ENCODE measurements at regions not wholly inside any gene's neighbourhood (a gene's known extent, or its start where the extent isn't known, plus 50 kb on each side); places are given as distances from the start of the nearest gene placed in this dataset.

GRCh38 chr13:100796463-100796862 is 121.9 kb upstream of the TMTC4 start:
- DNase-seq (ENCODE audit: low spot score) = no peak
- Histone ChIP-seq H3K27me3 (no peaks in the 10 kb centered on the region), H3K9me3 (ENCODE audit: low read depth) (no peaks in the 10 kb centered on the region), H3K4me3 (no peak overlapping the region), H2AFZ (no peak overlapping the region), H3K4me1 (ENCODE audit: insufficient read depth) (no peaks in the 10 kb centered on the region), H3K79me2 (no peaks in the 10 kb centered on the region), H4K20me1 (ENCODE audit: insufficient read depth, poor library complexity, severe bottlenecking) (no peaks in the 10 kb centered on the region), H3K27ac (no peak overlapping the region), H3K9me2 (replicated peaks; ENCODE audit: insufficient read depth) (no peaks in the 10 kb centered on the region), H3K4me2 (no peak overlapping the region), H3K36me3 (replicated peaks; ENCODE audit: insufficient read depth, low read depth) (no peaks in the 10 kb centered on the region)
- 67% methylated on average over 2 of the region's 2 CpGs for WGBS (ENCODE audit: low lambda C conversion rate, missing lambda C conversion rate)
- no peak for TF ChIP-seq EZH2phosphoT487 (IDR thresholded peaks at IDR 0.05; ENCODE audit: low read depth, severe bottlenecking, unreplicated experiment)
- no peak for TF ChIP-seq CTCF (IDR thresholded peaks at IDR 0.05; ENCODE audit: poor library complexity)
- no peak for TF ChIP-seq EZH2 (IDR thresholded peaks at IDR 0.05; ENCODE audit: borderline replicate concordance)

DNA sequence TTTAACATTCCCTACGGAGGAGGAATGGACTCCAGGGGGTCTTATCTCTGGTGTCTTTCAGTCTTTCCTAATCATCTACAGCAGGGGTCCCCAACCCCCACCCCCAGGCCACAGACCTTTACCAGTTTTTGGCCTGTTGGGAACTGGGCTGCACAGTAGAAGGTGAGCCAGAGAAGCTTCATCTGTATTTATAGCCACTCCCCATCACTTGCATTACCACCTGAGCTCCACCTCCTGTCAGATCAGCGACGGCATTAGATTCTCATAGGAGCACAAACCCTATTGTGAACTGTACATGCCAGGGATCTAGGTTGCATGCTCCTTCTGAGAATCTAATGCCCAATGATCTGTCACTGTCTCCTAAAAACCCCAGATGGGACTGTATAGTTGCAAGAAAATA is 120.0 kb upstream of the TMTC4 start:
- 91% methylated on average over 3 of the region's 3 CpGs for WGBS (ENCODE audit: low lambda C conversion rate, missing lambda C conversion rate)
- Histone ChIP-seq H3K4me1 (ENCODE audit: insufficient read depth) (no peaks in the 10 kb centered on the region), H2AFZ (no peak overlapping the region), H3K27me3 (no peaks in the 10 kb centered on the region), H3K9me2 (replicated peaks; ENCODE audit: insufficient read depth) (no peaks in the 10 kb centered on the region), H3K4me2 (no peak overlapping the region), H3K9me3 (ENCODE audit: low read depth) (no peaks in the 10 kb centered on the region), H3K36me3 (replicated peaks; ENCODE audit: insufficient read depth, low read depth) (no peaks in the 10 kb centered on the region), H3K27ac (no peak overlapping the region), H3K79me2 (no peaks in the 10 kb centered on the region), H4K20me1 (ENCODE audit: insufficient read depth, poor library complexity, severe bottlenecking) (no peaks in the 10 kb centered on the region), H3K4me3 (no peak overlapping the region)
- TF ChIP-seq EZH2 (IDR thresholded peaks at IDR 0.05; ENCODE audit: borderline replicate concordance) = no peak
- no peak for TF ChIP-seq CTCF (IDR thresholded peaks at IDR 0.05; ENCODE audit: poor library complexity)
- no peak for TF ChIP-seq EZH2phosphoT487 (IDR thresholded peaks at IDR 0.05; ENCODE audit: low read depth, severe bottlenecking, unreplicated experiment)
- DNase-seq (ENCODE audit: low spot score) = no peak

DNA sequence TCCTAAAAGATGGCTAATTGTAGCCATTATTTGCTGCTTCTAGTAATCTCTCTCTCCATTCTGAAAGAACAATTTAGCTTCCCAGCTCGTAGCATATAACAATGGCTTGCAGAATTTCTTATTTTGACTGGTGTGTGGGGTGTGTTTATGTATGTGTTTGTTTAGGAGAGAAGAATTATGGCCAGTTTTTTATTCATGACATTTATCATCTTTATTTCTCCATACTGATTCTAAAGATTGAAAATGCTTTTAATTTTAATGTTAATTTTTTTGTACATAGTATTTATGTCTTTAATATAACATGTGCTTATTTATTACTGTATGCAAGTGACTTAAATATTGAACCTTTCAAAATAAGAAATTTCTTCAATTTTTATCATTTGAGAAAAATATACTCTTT is 115.8 kb upstream of the TMTC4 start:
- TF ChIP-seq CTCF (IDR thresholded peaks at IDR 0.05; ENCODE audit: poor library complexity) (no peak), EZH2phosphoT487 (IDR thresholded peaks at IDR 0.05; ENCODE audit: low read depth, severe bottlenecking, unreplicated experiment) (no peak), EZH2 (IDR thresholded peaks at IDR 0.05; ENCODE audit: borderline replicate concordance) (no peak)
- Histone ChIP-seq H3K36me3 (replicated peaks; ENCODE audit: insufficient read depth, low read depth) (no peaks in the 10 kb centered on the region), H3K9me2 (replicated peaks; ENCODE audit: insufficient read depth) (no peaks in the 10 kb centered on the region), H4K20me1 (ENCODE audit: insufficient read depth, poor library complexity, severe bottlenecking) (no peaks in the 10 kb centered on the region), H3K9me3 (ENCODE audit: low read depth) (no peaks in the 10 kb centered on the region), H3K79me2 (no peaks in the 10 kb centered on the region), H3K4me2 (no peak overlapping the region), H3K27me3 (no peaks in the 10 kb centered on the region), H3K4me3 (no peak overlapping the region), H2AFZ (no peak overlapping the region), H3K27ac (no peak overlapping the region), H3K4me1 (ENCODE audit: insufficient read depth) (no peaks in the 10 kb centered on the region)
- DNase-seq (ENCODE audit: low spot score) = no peak
- 34% methylated on average over 1 of the region's 1 CpG for WGBS (ENCODE audit: low lambda C conversion rate, missing lambda C conversion rate)

- Histone ChIP-seq H3K36me3 (replicated peaks; ENCODE audit: insufficient read depth, low read depth) (no peaks in the 10 kb centered on the region), H3K79me2 (no peaks in the 10 kb centered on the region), H3K4me3 (no peak overlapping the region), H3K9me3 (ENCODE audit: low read depth) (no peaks in the 10 kb centered on the region), H2AFZ (peak overlapping the region; percentile 13), H3K4me2 (no peak overlapping the region), H3K4me1 (ENCODE audit: insufficient read depth) (no peaks in the 10 kb centered on the region), H4K20me1 (ENCODE audit: insufficient read depth, poor library complexity, severe bottlenecking) (no peaks in the 10 kb centered on the region), H3K9me2 (replicated peaks; ENCODE audit: insufficient read depth) (no peaks in the 10 kb centered on the region), H3K27me3 (no peaks in the 10 kb centered on the region), H3K27ac (peak overlapping the region; percentile 1)
- WGBS (ENCODE audit: low lambda C conversion rate, missing lambda C conversion rate) = 60% methylated on average over 3 of the region's 3 CpGs
- no peak for TF ChIP-seq EZH2phosphoT487 (IDR thresholded peaks at IDR 0.05; ENCODE audit: low read depth, severe bottlenecking, unreplicated experiment)
- no peak for TF ChIP-seq CTCF (IDR thresholded peaks at IDR 0.05; ENCODE audit: poor library complexity)
- no peak for TF ChIP-seq EZH2 (IDR thresholded peaks at IDR 0.05; ENCODE audit: borderline replicate concordance)
- no peak for DNase-seq (ENCODE audit: low spot score)
These were observed 115.4 kb upstream of the TMTC4 start for GRCh38 chr13:100789968-100790367.

All from hepatocyte (in vitro differentiated cells).